GM23338 (cell line): ENCODE measurements at regions not wholly inside any gene's neighbourhood (a gene's known extent, or its start where the extent isn't known, plus 50 kb on each side); places are given as distances from the start of the nearest gene placed in this dataset.

ENCODE experiments used
- ATAC-seq: fragments of 200-7000 bp; cut with Tn5 transposase; 3 replicates; pipeline ENCODE4 v1.9.1; 2020
- DNase-seq: peaks from one replicate; pipeline ENCODE4 v3.0.0-alpha.2; 2015; ENCODE audit warnings: low spot score
- H2AFZ ChIP-seq: fragments of 200-600 bp; sonication (generic); 2 replicates; pipeline ENCODE4 v1.8.0; 2016; ENCODE audit warnings: antibody characterized with exemption, mild to moderate bottlenecking, moderate library complexity
- H3F3A ChIP-seq: fragments of 200-600 bp; sonication (generic); replicated peaks from 2 replicates; pipeline ENCODE4 v1.8.0; 2017; ENCODE audit warnings: antibody characterized with exemption, mixed run types, low read depth
- H3K27ac ChIP-seq: fragments of 200-600 bp; sonication (generic); 2 replicates; pipeline ENCODE4 v1.6.1; 2016; ENCODE audit warnings: low read depth
- H3K27me3 ChIP-seq: fragments of 200-600 bp; sonication (generic); 2 replicates; pipeline ENCODE4 v1.8.0; 2016; ENCODE audit warnings: mild to moderate bottlenecking, mixed run types, moderate library complexity; ENCODE audit not compliant: insufficient read depth
- H3K36me3 ChIP-seq: fragments of 200-600 bp; sonication (generic); 2 replicates; pipeline ENCODE4 v1.8.0; 2016; ENCODE audit warnings: mild to moderate bottlenecking; ENCODE audit not compliant: insufficient read depth
- H3K4me1 ChIP-seq: fragments of 200-600 bp; sonication (generic); 2 replicates; pipeline ENCODE4 v1.8.0; 2016; ENCODE audit warnings: mild to moderate bottlenecking, moderate library complexity; ENCODE audit not compliant: insufficient read depth
- H3K4me2 ChIP-seq: fragments of 200-600 bp; sonication (generic); 2 replicates; pipeline ENCODE4 v1.7.1; 2017; ENCODE audit warnings: mixed run types
- H3K4me3 ChIP-seq: fragments of 200-600 bp; sonication (generic); 2 replicates; pipeline ENCODE4 v1.6.1; 2016; ENCODE audit warnings: mixed run types
- H3K79me2 ChIP-seq: fragments of 200-600 bp; sonication (generic); replicated peaks from 2 replicates; pipeline ENCODE4 v1.8.0; 2017; ENCODE audit warnings: mild to moderate bottlenecking; ENCODE audit not compliant: insufficient read depth
- H3K9me2 ChIP-seq: fragments of 200-600 bp; sonication (generic); 2 replicates; pipeline ENCODE4 v1.8.0; 2017; ENCODE audit not compliant: insufficient read depth
- H4K20me1 ChIP-seq: fragments of 200-600 bp; sonication (generic); replicated peaks from 2 replicates; pipeline ENCODE4 v1.8.0; 2017; ENCODE audit warnings: mild to moderate bottlenecking; ENCODE audit not compliant: insufficient read depth
- H3K27ac Mint-ChIP-seq: 2 replicates; pipeline ENCODE4 v1.8.0; 2020; ENCODE audit warnings: inconsistent platforms, mild to moderate bottlenecking, moderate library complexity, mixed read lengths
- H3K27me3 Mint-ChIP-seq: 3 replicates; pipeline ENCODE4 v1.8.0; 2022; ENCODE audit warnings: low read depth, mild to moderate bottlenecking, moderate library complexity, mixed read lengths, inconsistent platforms; ENCODE audit not compliant: insufficient read depth, poor library complexity
- H3K36me3 Mint-ChIP-seq: 3 replicates; pipeline ENCODE4 v1.8.0; 2021; ENCODE audit warnings: low read depth, mild to moderate bottlenecking, inconsistent platforms, moderate library complexity, mixed read lengths
- H3K4me1 Mint-ChIP-seq: 3 replicates; pipeline ENCODE4 v1.8.0; 2020; ENCODE audit warnings: mild to moderate bottlenecking, inconsistent platforms, mixed read lengths
- H3K4me3 Mint-ChIP-seq: 3 replicates; pipeline ENCODE4 v1.8.0; 2021; ENCODE audit warnings: moderate library complexity, mild to moderate bottlenecking, inconsistent platforms, mixed read lengths
- H3K9me3 Mint-ChIP-seq: 3 replicates; pipeline ENCODE4 v1.8.0; 2020; ENCODE audit warnings: moderate library complexity, mild to moderate bottlenecking, inconsistent platforms, mixed read lengths
- CREB1 ChIP-seq: fragments of 250-450 bp; sonication (Bioruptor Pico); IDR thresholded peaks from 2 replicates; pipeline ENCODE4 v1.5.0; 2020; ENCODE audit warnings: low read depth, mild to moderate bottlenecking, moderate library complexity
- CTCF ChIP-seq, 2 experiments: fragments of 200-600 bp in 1 of 2; sonication (generic) in 1 of 2; conservative IDR thresholded peaks; 2 replicates each; pipeline versions ENCODE4 v1.5.1 to v1.6.1; 2016 to 2017; ENCODE audit warnings: antibody characterized with exemption in 2 of 2, low read depth in 2 of 2, mild to moderate bottlenecking in 2 of 2, moderate library complexity in 1 of 2
- ETS1 ChIP-seq: IDR thresholded peaks from 2 replicates; pipeline ENCODE4 v1.6.1; 2016; ENCODE audit warnings: antibody characterized with exemption
- EZH2 ChIP-seq: fragments of 200-600 bp; sonication (generic); IDR thresholded peaks from one replicate; pipeline ENCODE4 v1.8.0; 2017; ENCODE audit warnings: antibody characterized with exemption, mild to moderate bottlenecking, low read depth; ENCODE audit not compliant: unreplicated experiment
- EZH2phosphoT487 ChIP-seq: fragments of 200-600 bp; sonication (generic); IDR thresholded peaks from one replicate; pipeline ENCODE4 v1.8.1; 2018; ENCODE audit warnings: antibody characterized with exemption; ENCODE audit not compliant: unreplicated experiment
- JUNB ChIP-seq: IDR thresholded peaks from one replicate; pipeline ENCODE4 v1.6.1; 2016; ENCODE audit warnings: antibody characterized with exemption; ENCODE audit not compliant: unreplicated experiment
- NANOG ChIP-seq: IDR thresholded peaks from 2 replicates; pipeline ENCODE4 v1.6.1; 2016; ENCODE audit warnings: antibody characterized with exemption, borderline replicate concordance
- POLR2AphosphoS5 ChIP-seq: IDR thresholded peaks from 2 replicates; pipeline ENCODE4 v1.6.1; 2016; ENCODE audit warnings: antibody characterized with exemption, low read depth
- REST ChIP-seq: IDR thresholded peaks from one replicate; pipeline ENCODE4 v1.6.1; 2018; ENCODE audit warnings: antibody characterized with exemption; ENCODE audit not compliant: unreplicated experiment
- STAT1 ChIP-seq: IDR thresholded peaks from one replicate; pipeline ENCODE4 v1.6.1; 2016; ENCODE audit warnings: antibody characterized with exemption; ENCODE audit not compliant: unreplicated experiment
- ZNF114 ChIP-seq: fragments of 250-450 bp; sonication (Bioruptor Pico); IDR thresholded peaks from 2 replicates; pipeline ENCODE4 v1.5.0; 2020; ENCODE audit warnings: mild to moderate bottlenecking, moderate library complexity
- ZNF331 ChIP-seq: fragments of 250-450 bp; sonication (Bioruptor Pico); IDR thresholded peaks from 2 replicates; pipeline ENCODE4 v1.5.0; 2020; ENCODE audit warnings: low read depth, mild to moderate bottlenecking, moderate library complexity
- ZNF462 ChIP-seq: fragments of 250-450 bp; sonication (Bioruptor Pico); IDR thresholded peaks from 2 replicates; pipeline ENCODE4 v1.5.0; 2020; ENCODE audit warnings: mild to moderate bottlenecking, moderate library complexity

GRCh38 chr4:173998471-173999144 is 284.9 kb downstream of the FBXO8 start:
- Mint-ChIP-seq H3K36me3 (no peaks in the 10 kb centered on the region), H3K4me3 (no peak overlapping the region), H3K4me1 (no peaks in the 10 kb centered on the region), H3K27me3 (no peaks in the 10 kb centered on the region), H3K9me3 (no peaks in the 10 kb centered on the region), H3K27ac (no peak overlapping the region)
- no peak overlapping the region for H2AFZ ChIP-seq
- no peaks in the 10 kb centered on the region for H3K36me3 ChIP-seq
- H3F3A ChIP-seq, result no peaks in the 10 kb centered on the region
- ATAC-seq (no peak), DNase-seq (no peak)
- TF ChIP-seq EZH2 (no peak), ZNF462 (CRISPR knock-in tag) (no peak), CREB1 (no peak), ETS1 (no peak), REST (no peak), EZH2phosphoT487 (no peak), ZNF331 (no peak), ZNF114 (CRISPR knock-in tag) (no peak), POLR2AphosphoS5 (no peak), STAT1 (no peak), CTCF (conservative IDR thresholded peaks at IDR 0.05; ENCODE audit: low read depth in 2 of 2) (no peak), JUNB (no peak), NANOG (no peak)
- H3K27ac ChIP-seq, result no peak overlapping the region
- H3K79me2 ChIP-seq, result no peaks in the 10 kb centered on the region
- H3K4me2 ChIP-seq, result no peak overlapping the region
- no peaks in the 10 kb centered on the region for H4K20me1 ChIP-seq
- H3K9me2 ChIP-seq, result no peaks in the 10 kb centered on the region
- no peaks in the 10 kb centered on the region for H3K27me3 ChIP-seq
- H3K4me1 ChIP-seq, result no peaks in the 10 kb centered on the region
- H3K4me3 ChIP-seq, result no peak overlapping the region
